CD8-positive, alpha-beta memory T cell (primary cell): ENCODE measurements at regions not wholly inside any gene's neighbourhood (a gene's known extent, or its start where the extent isn't known, plus 50 kb on each side); places are given as distances from the start of the nearest gene placed in this dataset.

ENCODE experiments used
- CTCF ChIA-PET: fragments of 350-600 bp; sonication (Branson Sonifier 250); formaldehyde crosslinking; loops from one replicate; lab custom pipeline; 2021; ENCODE audit warnings: antibody characterized with exemption; lab: Charles Lee
- POLR2A ChIA-PET: fragments of 350-600 bp; sonication (Branson Sonifier 250); formaldehyde crosslinking; loops from one replicate; lab custom pipeline; 2021; ENCODE audit warnings: antibody characterized with exemption; lab: Charles Lee
- DNase-seq, 5 donors: peaks; one replicate each; pipeline versions ENCODE4 v3.0.0 to v3.0.0-alpha.2; 2020 to 2022; ENCODE audit warnings: mixed read lengths in 1 of 5
- H3K27ac ChIP-seq: one replicate; pipeline ENCODE4 v1.7.0; 2013; ENCODE audit warnings: low read depth, mild to moderate bottlenecking, low read length, moderate library complexity
- H3K27me3 ChIP-seq: 2 replicates; pipeline ENCODE4 v1.7.0; 2013; ENCODE audit warnings: low read length, mild to moderate bottlenecking; ENCODE audit not compliant: insufficient read depth, poor library complexity, severe bottlenecking
- H3K36me3 ChIP-seq: 2 replicates; pipeline ENCODE4 v1.7.0; 2013; ENCODE audit warnings: mild to moderate bottlenecking, low read length, moderate library complexity; ENCODE audit not compliant: insufficient read depth
- H3K4me1 ChIP-seq: 2 replicates; pipeline ENCODE4 v1.7.0; 2013; ENCODE audit warnings: mild to moderate bottlenecking, low read length, moderate library complexity; ENCODE audit not compliant: insufficient read depth
- H3K4me3 ChIP-seq: 2 replicates; pipeline ENCODE4 v1.7.0; 2013; ENCODE audit warnings: mild to moderate bottlenecking, low read length
- H3K9me3 ChIP-seq: 2 replicates; pipeline ENCODE4 v1.7.0; 2013; ENCODE audit warnings: mild to moderate bottlenecking, low read length
- H3K27ac Mint-ChIP-seq, 8 donors: one replicate each; pipeline ENCODE4 v1.8.0; 2020 to 2021; ENCODE audit warnings: mixed read lengths in 8 of 8, mild to moderate bottlenecking in 6 of 8, inconsistent platforms in 3 of 8, moderate library complexity in 3 of 8
- H3K27me3 Mint-ChIP-seq, 2 donors: one replicate each; pipeline ENCODE4 v1.8.0; 2020 to 2021; ENCODE audit warnings: mixed read lengths in 2 of 2, mild to moderate bottlenecking in 1 of 2, moderate library complexity in 1 of 2
- H3K36me3 Mint-ChIP-seq, 3 donors: one replicate each; pipeline ENCODE4 v1.8.0; 2020 to 2021; ENCODE audit warnings: mixed read lengths in 3 of 3, inconsistent platforms in 1 of 3, mild to moderate bottlenecking in 1 of 3
- H3K4me1 Mint-ChIP-seq, 3 donors: one replicate each; pipeline ENCODE4 v1.8.0; 2020 to 2021; ENCODE audit warnings: mixed read lengths in 3 of 3, inconsistent platforms in 1 of 3, mild to moderate bottlenecking in 1 of 3
- H3K4me3 Mint-ChIP-seq, 7 donors: one replicate each; pipeline ENCODE4 v1.8.0; 2020 to 2021; ENCODE audit warnings: mixed read lengths in 7 of 7, mild to moderate bottlenecking in 6 of 7, moderate library complexity in 4 of 7, inconsistent platforms in 2 of 7
- H3K9me3 Mint-ChIP-seq, 5 donors: one replicate each; pipeline ENCODE4 v1.8.0; 2020 to 2022; ENCODE audit warnings: mixed read lengths in 5 of 5, mild to moderate bottlenecking in 3 of 5, moderate library complexity in 2 of 5, inconsistent platforms in 1 of 5

DNA sequence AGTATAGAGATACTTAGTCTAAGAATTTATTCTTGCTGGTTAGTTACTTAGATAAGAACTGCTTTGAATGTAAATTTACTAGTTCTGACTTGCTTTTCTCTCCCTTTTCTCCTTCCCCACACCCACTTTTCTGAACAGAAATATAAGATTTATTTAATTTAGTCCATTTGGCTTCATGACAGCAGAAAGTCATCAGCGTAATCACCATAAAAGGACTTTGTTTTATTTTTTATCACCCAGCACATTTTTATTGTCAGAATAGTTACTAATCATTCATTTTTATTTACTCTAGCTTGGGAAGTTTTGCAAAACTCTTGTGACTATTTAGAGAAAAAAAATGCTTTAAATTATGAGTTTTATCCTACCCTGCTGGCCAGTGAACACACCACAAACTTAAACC lies 197.2 kb downstream of the CHRM3 start:
- H3K4me3 Mint-ChIP-seq, result no peak overlapping the region
- no peak overlapping the region for H3K4me3 ChIP-seq
- POLR2A ChIA-PET, result no interaction called here
- H3K27me3 ChIP-seq, result no peaks in the 10 kb centered on the region
- H3K9me3 Mint-ChIP-seq, result no peaks in the 10 kb centered on the region
- H3K9me3 ChIP-seq, result no peaks in the 10 kb centered on the region
- H3K36me3 ChIP-seq, result no peaks in the 10 kb centered on the region
- no peaks in the 10 kb centered on the region for H3K36me3 Mint-ChIP-seq
- no peak for DNase-seq
- H3K27ac ChIP-seq, result no peak overlapping the region
- peaks cover 1% of the 10 kb centered on the region in 2 donors for H3K27me3 Mint-ChIP-seq
- no peak overlapping the region for H3K27ac Mint-ChIP-seq
- H3K4me1 Mint-ChIP-seq, result peaks cover 7 to 8% (median 7%) of the 10 kb centered on the region in 3 donors
- CTCF ChIA-PET, result no interaction called here
- H3K4me1 ChIP-seq, result peaks cover 5% of the 10 kb centered on the region

DNA sequence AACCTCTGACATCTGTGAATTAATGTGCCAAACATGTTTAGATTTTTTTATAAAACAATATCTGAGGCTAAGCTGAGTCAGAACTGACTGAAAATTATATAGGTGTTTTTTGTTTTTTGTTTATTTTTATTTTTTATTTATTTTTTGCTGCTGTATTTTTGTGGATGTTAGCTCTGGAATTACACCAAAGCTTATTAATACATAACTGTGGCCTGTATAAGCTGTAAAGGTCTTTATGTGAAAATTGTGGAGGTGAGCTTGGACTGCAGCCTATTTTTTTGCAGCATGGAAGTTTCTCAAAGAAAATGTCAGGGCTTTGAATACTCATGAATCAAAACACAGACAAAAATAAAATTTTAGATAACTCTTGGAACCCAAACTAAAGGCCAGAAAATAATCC lies 199.8 kb downstream of the CHRM3 start:
- Histone ChIP-seq H3K27me3 (no peaks in the 10 kb centered on the region), H3K27ac (no peak overlapping the region), H3K4me1 (peaks cover 5% of the 10 kb centered on the region), H3K4me3 (no peak overlapping the region), H3K36me3 (no peaks in the 10 kb centered on the region), H3K9me3 (no peaks in the 10 kb centered on the region)
- Mint-ChIP-seq H3K36me3 (no peaks in the 10 kb centered on the region), H3K27me3 (no peaks in the 10 kb centered on the region), H3K4me1 (peaks cover 7 to 8% (median 7%) of the 10 kb centered on the region in 3 donors), H3K27ac (peak overlapping the region in 1 of 8 donors; percentile 13), H3K4me3 (no peak overlapping the region), H3K9me3 (no peaks in the 10 kb centered on the region)
- DNase-seq, result no peak
- CTCF ChIA-PET, result interaction anchor here (3.4 kb wide), 1 partner anchor 312 kb away, joined by 13 read pairs; no protein-coding TSS in a partner anchor
- POLR2A ChIA-PET, result no interaction called here

DNA sequence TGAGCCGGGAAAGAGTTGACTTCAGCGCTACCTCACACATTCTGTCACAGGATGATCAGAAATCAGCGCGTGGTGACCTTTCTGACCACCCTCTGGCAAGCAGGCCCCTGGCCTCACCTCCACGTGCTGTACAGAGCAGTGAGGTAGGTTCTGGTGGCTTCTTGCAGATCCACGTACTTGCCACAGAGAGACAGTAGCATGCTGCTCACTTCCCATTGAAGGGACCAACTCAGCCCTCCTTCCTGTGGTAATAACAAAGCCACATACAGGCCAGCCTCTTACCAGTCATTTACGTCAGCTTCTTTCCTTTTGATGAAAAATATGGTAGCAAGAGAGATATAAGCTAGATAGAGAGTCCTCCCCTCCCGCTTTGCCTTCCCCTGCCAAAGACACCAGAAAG lies 200.7 kb downstream of the CHRM3 start:
- peak in 4 of 5 donors; percentile 12 to 67 (median 60) for DNase-seq
- H3K27me3 ChIP-seq, result no peaks in the 10 kb centered on the region
- Mint-ChIP-seq H3K4me3 (peak overlapping the region in 2 of 7 donors; percentile 35 to 49), H3K9me3 (no peaks in the 10 kb centered on the region), H3K27ac (peak overlapping the region in 6 of 8 donors; percentile 1 to 87 (median 14)), H3K36me3 (no peaks in the 10 kb centered on the region), H3K4me1 (peaks cover 7 to 8% (median 7%) of the 10 kb centered on the region in 3 donors), H3K27me3 (no peaks in the 10 kb centered on the region)
- no peaks in the 10 kb centered on the region for H3K9me3 ChIP-seq
- no peak overlapping the region for H3K27ac ChIP-seq
- peaks cover 5% of the 10 kb centered on the region for H3K4me1 ChIP-seq
- POLR2A ChIA-PET, result interaction anchor here (0.5 kb wide), 1 partner anchor 281 kb away, joined by 3 read pairs; no protein-coding TSS in a partner anchor
- H3K4me3 ChIP-seq, result no peak overlapping the region
- no peaks in the 10 kb centered on the region for H3K36me3 ChIP-seq
- CTCF ChIA-PET, result interaction anchor here (0.8 to 3.4 kb wide), 3 partner anchors 34 to 311 kb away, joined by 3 to 13 read pairs (median 4); no protein-coding TSS in a partner anchor

DNA sequence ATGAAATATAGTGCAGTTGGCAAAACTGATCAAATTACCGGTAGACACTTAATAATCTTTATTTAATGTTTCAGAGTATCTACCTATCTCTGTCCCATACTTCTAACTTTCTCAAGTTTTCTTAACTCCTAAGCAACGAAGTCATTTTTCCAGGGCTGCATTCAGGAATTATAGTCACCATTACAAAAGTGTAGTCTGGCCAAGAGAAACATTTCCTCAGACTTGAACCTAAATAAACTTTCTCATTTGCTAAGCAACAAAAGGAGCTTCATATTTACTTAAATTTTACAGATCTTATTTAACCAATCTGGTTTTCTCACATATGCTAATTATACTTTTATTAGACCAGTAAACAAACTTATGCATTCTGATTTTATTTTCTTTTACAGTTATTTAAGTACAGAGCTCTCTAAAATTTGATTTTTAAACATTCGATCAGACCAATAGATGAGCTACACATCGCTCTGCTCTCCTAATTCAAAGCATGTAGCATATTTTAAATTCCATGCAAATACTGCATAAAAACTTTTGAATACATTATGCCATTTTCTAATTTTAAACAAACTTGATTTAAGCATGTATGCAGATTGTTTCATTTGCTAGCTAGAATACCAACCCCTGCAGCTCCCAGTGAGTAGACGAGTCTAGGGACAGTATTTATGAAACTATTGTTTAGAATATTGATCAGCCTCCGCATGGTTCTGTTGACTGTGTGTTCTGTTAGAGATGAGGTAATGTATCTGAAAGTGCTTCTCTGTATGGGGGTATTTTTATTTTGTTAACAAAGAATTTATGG lies 201.4 kb downstream of the CHRM3 start:
- H3K27me3 Mint-ChIP-seq, result no peaks in the 10 kb centered on the region
- no peak overlapping the region for H3K4me3 ChIP-seq
- no peak overlapping the region for H3K4me3 Mint-ChIP-seq
- no peaks in the 10 kb centered on the region for H3K36me3 Mint-ChIP-seq
- H3K9me3 Mint-ChIP-seq, result no peaks in the 10 kb centered on the region
- H3K4me1 ChIP-seq, result peaks cover 5% of the 10 kb centered on the region
- CTCF ChIA-PET, result interaction anchor here (0.6 to 3.4 kb wide), 4 partner anchors 34 to 310 kb away, joined by 3 to 13 read pairs (median 4); no protein-coding TSS in a partner anchor
- no peaks in the 10 kb centered on the region for H3K36me3 ChIP-seq
- no peaks in the 10 kb centered on the region for H3K27me3 ChIP-seq
- POLR2A ChIA-PET, result interaction anchor here (0.5 kb wide), 1 partner anchor 280 kb away, joined by 3 read pairs; no protein-coding TSS in a partner anchor
- H3K27ac ChIP-seq, result no peak overlapping the region
- peaks cover 7 to 8% (median 7%) of the 10 kb centered on the region in 3 donors for H3K4me1 Mint-ChIP-seq
- no peaks in the 10 kb centered on the region for H3K9me3 ChIP-seq
- no peak for DNase-seq
- H3K27ac Mint-ChIP-seq, result peak overlapping the region in 2 of 8 donors; percentile 1 to 9

DNA sequence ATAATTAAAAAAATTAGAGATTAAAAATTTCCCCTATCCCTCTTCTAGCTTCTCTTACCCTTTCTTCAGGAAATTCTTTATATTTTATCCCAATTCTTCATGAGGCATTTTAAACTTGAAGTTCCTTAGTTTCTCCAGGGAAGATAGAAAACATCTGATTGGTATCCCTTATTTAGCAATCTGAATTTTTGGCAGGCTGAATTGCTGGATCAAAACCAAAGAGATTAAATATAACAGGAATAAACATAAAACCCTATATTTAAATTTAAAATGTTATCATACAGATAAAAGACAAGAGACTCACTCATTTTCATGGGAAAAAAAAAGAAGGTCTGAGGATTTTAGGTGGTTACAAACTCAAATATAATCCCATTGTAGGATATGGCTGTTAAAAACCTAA lies 204.2 kb downstream of the CHRM3 start:
- Mint-ChIP-seq H3K9me3 (no peaks in the 10 kb centered on the region), H3K4me1 (peaks cover 7 to 8% (median 7%) of the 10 kb centered on the region in 3 donors), H3K36me3 (no peaks in the 10 kb centered on the region), H3K27ac (no peak overlapping the region), H3K27me3 (no peaks in the 10 kb centered on the region), H3K4me3 (no peak overlapping the region)
- Histone ChIP-seq H3K4me3 (no peak overlapping the region), H3K9me3 (no peaks in the 10 kb centered on the region), H3K27me3 (no peaks in the 10 kb centered on the region), H3K27ac (no peak overlapping the region), H3K36me3 (no peaks in the 10 kb centered on the region), H3K4me1 (peaks cover under 1% of the 10 kb centered on the region)
- CTCF ChIA-PET, result no interaction called here
- POLR2A ChIA-PET, result no interaction called here
- no peak for DNase-seq

DNA sequence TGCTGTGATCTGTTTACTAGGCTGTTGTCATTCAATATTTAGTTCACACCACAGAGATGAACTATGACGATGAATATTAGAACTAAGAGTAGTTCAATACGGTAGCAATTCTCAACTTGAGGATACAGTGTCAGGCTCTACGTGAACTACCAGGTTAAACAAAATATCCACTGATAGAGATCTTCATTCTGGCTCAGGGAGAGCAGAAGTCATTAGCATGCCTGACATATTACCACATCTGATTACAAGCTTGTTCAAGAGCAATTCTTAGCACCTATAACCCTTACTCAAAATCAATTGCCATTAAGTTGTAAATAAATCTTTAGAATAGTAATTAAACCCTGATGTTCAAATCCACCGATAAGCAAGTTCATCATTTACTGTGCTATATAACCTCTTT lies 207.2 kb downstream of the CHRM3 start:
- no peak for DNase-seq
- no peaks in the 10 kb centered on the region for H3K4me1 Mint-ChIP-seq
- H3K4me1 ChIP-seq, result no peaks in the 10 kb centered on the region
- no peaks in the 10 kb centered on the region for H3K36me3 Mint-ChIP-seq
- ChIA-PET CTCF (interaction anchor here (1.0 to 1.4 kb wide), 2 partner anchors 304 to 384 kb away, joined by 3 read pairs; no protein-coding TSS in a partner anchor), POLR2A (no interaction called here)
- no peaks in the 10 kb centered on the region for H3K36me3 ChIP-seq
- H3K27me3 Mint-ChIP-seq, result no peaks in the 10 kb centered on the region
- H3K9me3 ChIP-seq, result no peaks in the 10 kb centered on the region
- no peaks in the 10 kb centered on the region for H3K27me3 ChIP-seq
- no peak overlapping the region for H3K27ac Mint-ChIP-seq
- no peak overlapping the region for H3K4me3 ChIP-seq
- H3K27ac ChIP-seq, result no peak overlapping the region
- H3K9me3 Mint-ChIP-seq, result no peaks in the 10 kb centered on the region
- H3K4me3 Mint-ChIP-seq, result no peak overlapping the region

DNA sequence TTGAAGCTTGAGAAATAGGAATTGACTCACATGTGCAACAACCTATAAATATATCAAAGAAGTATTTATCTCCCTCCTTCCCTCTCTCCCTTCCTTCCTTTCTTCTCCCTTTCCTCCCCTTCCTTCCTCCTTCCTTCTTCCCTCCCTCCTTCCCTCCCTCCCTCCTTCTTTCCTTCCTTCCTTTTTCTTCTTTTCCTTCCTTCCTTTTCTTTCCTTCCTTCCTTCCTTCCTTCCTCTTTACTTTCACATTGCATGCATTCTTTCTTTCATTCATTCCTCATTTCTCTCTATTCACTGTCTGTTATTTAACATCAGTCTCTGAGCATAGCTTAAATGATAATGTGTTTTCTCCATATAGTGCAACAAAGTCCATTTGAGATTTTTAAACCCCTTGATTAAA lies 214.2 kb downstream of the CHRM3 start:
- ChIA-PET POLR2A (no interaction called here), CTCF (no interaction called here)
- Histone ChIP-seq H3K27me3 (no peaks in the 10 kb centered on the region), H3K4me3 (no peak overlapping the region), H3K36me3 (no peaks in the 10 kb centered on the region), H3K9me3 (no peaks in the 10 kb centered on the region), H3K4me1 (no peaks in the 10 kb centered on the region), H3K27ac (no peak overlapping the region)
- Mint-ChIP-seq H3K27me3 (peaks cover 0 to 3% of the 10 kb centered on the region in 2 donors), H3K36me3 (no peaks in the 10 kb centered on the region), H3K9me3 (peaks cover 0 to 3% (median 0%) of the 10 kb centered on the region in 5 donors), H3K4me1 (no peaks in the 10 kb centered on the region), H3K4me3 (no peak overlapping the region), H3K27ac (no peak overlapping the region)
- DNase-seq, result no peak

DNA sequence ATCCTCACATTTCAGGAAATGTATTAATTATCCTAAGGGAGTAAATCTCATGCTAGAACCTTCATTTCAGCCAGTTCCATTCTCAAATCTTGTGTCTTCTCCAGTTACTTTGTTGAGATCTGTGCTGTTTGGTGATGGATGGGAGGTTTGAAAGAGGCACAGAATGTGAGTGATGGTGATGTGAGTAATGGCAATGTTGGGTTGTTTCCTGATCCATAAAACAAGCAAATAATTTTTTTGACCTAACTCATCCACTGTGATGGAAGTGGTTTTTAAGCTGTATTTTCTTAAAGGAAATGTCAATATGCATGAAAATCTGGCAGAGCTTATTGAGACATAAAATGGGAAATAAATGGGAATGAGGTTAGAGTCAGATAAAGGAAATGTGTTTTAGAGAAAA lies 214.7 kb downstream of the CHRM3 start:
- Histone ChIP-seq H3K4me3 (no peak overlapping the region), H3K27me3 (no peaks in the 10 kb centered on the region), H3K9me3 (no peaks in the 10 kb centered on the region), H3K27ac (no peak overlapping the region), H3K4me1 (no peaks in the 10 kb centered on the region), H3K36me3 (no peaks in the 10 kb centered on the region)
- H3K4me1 Mint-ChIP-seq, result no peaks in the 10 kb centered on the region
- H3K27ac Mint-ChIP-seq, result no peak overlapping the region
- DNase-seq, result no peak
- H3K9me3 Mint-ChIP-seq, result peaks cover 0 to 3% (median 0%) of the 10 kb centered on the region in 5 donors
- peaks cover 0 to 3% of the 10 kb centered on the region in 2 donors for H3K27me3 Mint-ChIP-seq
- no peaks in the 10 kb centered on the region for H3K36me3 Mint-ChIP-seq
- no peak overlapping the region for H3K4me3 Mint-ChIP-seq
- ChIA-PET POLR2A (no interaction called here), CTCF (no interaction called here)
